Right kidney (tissue), 1 donor: ENCODE measurements at regions not wholly inside any gene's neighbourhood (a gene's known extent, or its start where the extent isn't known, plus 50 kb on each side); places are given as distances from the start of the nearest gene placed in this dataset.
"Not testable (repeated sequence)": the region's sequence is repeated elsewhere in the genome, so short reads cannot be mapped to it uniquely, and the experiment has no call there.

Experiments used
- DNase-seq: peaks from one replicate; pipeline ENCODE4 v3.0.0-alpha.2; 2016

DNA sequence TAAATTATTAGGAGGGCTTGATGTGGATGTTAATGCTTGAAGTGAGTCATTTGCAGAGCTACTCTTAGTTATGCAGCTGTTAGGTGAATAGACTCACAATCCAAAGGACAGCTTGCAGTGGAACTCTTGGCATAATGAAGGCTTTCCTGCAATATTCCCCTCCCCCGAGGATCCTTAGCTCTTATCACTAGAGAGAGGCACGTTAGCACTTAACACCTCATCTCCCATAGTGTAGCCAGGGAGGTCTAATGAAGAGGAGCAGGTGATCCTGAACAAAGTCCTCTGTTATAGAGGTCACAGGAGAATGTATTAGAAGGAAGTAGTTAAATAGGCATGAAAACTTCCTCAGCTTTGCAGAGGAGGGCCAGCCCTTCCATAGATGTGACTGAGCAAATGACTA lies 919.2 kb upstream of the FAT3 start:
- DNase-seq = no peak

DNA sequence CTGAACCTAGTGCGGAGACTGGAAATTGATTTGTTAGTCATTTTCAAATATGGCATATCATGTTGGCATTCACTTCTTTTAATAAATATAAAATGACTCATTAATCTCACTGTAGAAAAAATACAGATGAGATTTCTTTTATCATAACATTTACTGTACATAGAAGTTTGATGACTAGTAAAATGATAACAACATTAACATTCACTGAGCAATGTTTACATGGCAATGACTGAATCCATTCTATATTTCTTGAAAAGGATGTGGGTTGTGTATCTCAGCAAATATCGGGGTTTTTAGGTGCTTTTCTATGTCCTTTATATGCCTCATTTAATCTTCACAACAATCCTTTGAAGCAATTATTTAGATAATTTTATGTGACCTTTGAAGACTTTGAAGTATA lies 920.9 kb upstream of the FAT3 start:
- DNase-seq = no peak

DNA sequence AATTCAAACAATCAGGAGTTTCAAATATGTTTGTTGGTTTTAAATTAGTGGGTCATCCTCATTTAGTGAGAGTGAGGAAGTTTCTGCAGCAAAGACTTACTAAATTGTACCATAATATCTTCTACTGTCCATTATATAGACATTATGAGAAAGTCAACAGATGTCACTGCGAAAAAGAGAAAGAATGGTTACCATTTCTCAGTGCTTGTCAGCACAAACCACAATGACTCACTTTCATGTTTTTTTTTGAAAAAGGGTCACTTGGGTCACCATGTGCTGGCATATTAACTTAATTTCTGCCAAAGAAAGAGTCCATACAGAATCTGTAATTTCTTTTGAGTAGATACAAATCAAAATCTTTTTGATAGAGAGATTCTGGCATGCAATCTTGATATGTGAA lies 924.6 kb upstream of the FAT3 start:
- no peak for DNase-seq

DNA sequence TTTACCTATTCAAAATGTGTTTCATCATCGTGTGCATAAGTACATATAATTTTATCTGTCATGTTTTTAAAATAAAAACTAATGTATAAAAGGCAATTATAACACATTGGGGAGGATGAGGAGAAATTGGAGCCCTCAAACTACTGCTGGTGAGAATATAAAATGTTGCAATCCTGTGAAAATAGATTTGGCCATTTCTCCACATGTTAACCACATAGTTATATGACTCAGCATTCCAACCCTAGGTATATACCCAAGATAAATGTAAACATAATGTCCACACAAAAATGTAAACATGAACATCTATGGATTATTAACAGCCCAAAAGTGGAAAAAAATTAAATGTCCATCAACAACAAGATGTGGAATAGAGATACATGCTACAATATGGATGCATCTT lies 928.0 kb upstream of the FAT3 start:
- DNase-seq = no peak

DNA sequence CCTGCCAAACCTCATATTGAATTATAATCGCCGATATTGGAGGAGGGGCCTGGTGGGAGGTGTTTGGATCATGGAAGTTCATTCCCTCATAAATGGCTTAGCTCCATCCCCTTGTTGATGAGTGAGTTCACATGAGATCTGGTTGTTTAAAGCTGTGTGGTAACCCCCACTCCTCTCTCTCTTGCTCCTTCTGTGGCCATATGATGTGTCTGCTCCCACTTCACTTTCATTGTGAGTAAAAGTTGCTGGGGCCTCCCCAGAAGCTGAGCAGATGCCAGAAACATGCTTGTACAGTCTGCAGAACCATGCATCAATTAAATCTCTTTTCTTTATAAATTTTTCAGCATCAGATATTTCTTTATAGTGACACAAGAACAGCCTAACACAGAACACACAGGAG lies 929.0 kb upstream of the FAT3 start:
- no peak for DNase-seq

DNA sequence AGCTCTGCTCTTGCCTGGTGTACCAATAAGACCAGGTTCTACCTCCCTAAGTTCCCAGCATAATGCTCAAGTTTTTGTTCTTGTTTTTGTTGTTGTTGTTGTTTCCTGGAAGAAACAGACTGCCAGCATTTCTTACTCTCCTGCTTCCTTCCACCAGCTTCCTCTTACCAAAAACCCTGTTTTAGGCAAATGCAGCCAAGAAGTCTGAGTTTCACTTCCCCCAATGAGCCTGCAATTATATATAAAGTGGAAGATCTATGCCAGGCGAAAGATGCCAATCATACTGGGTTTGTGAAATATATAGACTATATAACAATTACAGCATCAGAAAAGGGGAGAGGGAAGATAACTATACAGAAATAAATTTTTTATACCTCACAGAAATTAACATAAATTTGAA lies 931.5 kb upstream of the FAT3 start:
- no peak for DNase-seq

DNA sequence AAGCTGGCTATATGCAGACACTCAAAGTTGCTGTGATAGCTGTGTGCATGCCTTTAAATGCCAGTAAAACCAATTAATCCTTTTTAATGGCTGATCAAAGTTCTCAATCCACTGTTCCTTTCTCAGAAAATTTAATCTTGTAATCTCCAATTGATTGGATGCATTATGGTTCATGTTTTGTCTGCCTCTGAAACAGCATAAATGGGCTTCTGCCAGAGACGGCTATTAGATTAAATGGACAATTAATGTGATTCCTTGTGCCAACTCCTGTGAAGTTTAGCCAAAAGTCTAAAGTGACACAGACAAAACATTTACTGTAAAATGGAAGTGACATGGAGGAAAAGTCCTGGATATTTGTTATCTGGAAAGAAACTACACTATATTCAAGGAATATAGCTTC lies 952.5 kb upstream of the FAT3 start:
- DNase-seq = no peak

DNA sequence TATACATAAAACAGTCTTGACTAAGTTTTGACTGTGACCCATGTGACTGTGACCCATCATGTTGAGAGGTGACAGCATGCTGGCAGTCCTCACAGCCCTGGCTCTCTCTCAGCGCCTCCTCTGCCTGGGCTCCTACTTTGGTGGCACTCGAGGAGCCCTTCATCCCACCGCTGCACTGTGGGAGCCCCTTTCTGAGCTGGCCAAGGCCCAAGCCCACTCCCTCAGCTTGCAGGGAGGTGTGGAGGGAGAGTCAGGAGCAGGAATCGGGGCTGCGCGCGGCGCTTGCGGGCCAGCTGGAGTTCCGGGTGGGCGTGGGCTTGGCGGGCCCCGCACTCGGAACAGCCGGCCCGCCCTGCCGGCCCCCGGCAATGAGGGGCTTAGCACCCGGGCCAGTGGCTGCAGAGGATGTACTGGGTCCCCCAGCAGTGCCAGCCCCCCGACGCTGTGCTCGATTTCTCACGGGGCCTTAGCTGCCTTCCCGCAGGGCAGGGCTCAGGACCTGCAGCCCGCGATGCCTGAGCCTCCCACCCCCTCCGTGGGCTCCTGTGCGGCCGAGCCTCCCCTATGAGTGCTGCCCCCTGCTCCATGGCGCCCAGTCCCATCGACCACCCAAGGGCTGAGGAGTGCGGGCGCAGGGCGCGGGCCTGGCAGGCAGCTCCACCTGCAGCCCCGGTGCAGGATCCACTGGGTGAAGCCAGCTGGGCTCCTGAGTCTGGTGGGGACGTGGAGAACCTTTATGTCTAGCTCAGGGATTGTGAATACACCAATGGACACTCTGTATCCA lies 955.9 kb upstream of the FAT3 start:
- DNase-seq = not testable (repeated sequence)

DNA sequence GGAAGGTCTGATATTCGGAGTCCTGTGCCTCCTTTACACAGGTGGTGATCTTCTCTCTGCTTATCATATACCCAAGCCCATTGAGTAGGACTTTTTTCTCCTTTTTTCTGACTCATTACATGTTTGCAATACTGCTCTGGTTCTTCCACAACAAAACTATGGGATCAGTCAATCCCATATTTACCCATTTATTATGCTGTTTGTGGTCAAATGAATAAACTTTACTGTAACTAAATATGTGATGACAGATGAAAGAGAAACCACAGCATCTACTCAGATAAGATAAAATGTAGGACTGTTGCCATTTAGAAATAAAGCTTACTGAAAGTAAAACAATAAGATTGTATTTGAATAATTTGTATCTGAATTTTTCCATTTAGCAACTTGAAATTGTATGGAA lies 958.7 kb upstream of the FAT3 start:
- DNase-seq = no peak

DNA sequence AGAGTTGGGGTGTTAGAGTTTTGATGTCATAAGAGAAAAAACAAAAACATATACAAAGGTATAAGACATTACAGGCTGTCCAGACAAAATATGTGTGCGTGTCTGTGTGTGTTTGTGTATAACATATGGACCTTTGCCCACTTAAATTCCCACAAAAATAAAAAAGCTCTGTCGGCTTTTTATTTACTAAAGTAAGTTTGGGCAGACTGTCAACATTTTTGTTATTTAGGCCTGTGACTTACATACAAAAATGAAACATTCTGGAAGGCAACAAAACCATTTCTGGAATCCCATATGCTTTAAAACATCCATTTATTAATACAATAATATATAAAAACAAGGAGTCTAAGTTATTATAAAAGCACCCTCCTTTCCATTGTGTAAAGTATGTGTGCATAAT lies 960.1 kb upstream of the FAT3 start:
- DNase-seq = no peak

DNA sequence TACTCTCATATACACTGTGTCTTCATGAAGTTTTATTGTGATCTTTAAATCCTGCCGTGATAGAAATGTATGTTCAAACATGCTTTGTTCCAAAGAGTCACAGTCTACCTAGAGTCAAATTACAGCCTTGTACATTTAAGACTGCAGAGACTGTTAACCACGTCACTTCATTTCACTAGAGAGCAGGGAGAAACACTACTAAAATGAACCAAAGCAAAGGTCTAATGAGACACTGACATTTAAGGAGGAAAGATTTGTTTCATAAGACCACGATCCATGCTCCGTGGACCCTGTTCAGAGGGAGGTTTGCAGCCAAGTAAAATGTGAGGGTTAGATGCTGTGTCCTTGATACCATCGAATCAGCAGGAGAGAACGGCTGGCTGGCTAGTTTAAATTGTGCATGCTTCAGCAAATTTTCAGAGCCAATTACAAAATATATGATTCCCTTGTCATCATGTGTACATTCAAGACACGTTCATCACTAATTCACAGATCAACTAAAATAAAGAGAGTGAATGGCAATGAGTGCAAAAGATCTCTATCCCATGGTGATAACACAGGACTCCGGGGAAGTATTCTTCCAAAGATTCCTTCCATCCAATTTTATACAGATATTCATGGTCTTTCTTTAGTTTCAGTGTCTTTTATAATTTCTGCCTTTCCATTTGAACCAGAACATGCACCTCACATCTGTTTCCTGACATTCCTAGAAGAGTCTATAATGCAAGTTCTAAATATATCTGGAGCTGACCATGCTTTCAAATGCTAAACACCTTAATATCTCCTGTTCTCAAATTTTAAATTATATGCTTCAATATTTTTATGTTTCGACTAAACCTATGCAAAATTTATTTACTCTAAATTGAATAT lies 960.9 kb upstream of the FAT3 start:
- DNase-seq = peak; percentile 10

DNA sequence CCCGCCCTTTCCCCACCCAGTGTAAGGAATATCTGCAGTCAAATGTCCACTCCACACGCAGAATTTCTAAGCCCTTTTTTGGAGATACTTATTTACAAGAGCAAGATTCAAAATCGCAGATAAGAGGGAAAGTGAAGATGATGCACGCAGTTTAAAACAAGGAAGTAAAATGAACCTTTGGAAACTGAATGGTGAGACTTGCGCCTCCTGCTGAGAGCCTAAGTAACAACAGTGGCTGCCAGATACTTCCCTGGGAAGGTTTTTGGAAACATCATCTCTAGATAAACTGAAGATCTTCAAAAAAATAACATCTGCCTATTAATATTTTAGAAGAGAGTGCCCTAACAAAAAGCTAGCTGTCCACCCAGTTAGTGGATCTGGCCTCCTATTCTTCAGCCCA lies 963.1 kb upstream of the FAT3 start:
- no peak for DNase-seq

DNA sequence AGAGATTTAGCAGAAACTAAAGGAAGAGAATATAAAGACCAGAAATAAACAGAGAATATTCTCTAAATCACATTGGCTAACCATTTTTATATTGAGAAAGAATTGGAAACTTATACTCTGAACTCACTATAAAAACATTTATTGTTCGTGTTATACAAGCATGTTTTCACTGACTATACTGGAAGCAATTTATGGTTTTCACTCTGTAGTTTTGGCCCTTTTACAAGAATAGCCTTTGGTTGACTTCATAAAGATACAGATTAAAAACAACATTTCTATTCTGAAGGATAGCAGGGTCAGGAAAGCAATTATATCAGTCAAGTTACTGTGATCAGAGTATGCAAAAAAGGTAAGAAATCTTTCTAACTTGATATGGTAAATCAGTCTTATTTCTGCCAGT lies 965.7 kb upstream of the FAT3 start:
- DNase-seq = no peak

DNA sequence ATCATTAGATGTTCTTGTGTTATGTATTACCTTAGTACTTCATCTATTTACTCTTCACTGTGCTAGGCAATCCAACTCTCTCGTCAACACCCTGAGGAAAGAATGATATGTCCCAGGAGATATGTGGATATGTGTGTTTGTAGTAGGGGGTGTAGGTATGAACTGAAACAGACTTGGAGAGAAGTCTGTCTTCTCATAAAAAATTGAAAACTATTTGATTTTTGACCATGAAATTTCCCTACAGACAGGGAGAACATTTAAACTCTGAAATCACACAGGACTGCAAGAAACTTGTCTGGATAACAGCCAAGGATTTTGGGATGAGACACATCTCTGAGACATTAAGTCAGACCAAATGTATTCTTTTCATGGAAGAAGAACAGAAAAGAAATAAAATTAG lies 967.0 kb upstream of the FAT3 start:
- no peak for DNase-seq

DNA sequence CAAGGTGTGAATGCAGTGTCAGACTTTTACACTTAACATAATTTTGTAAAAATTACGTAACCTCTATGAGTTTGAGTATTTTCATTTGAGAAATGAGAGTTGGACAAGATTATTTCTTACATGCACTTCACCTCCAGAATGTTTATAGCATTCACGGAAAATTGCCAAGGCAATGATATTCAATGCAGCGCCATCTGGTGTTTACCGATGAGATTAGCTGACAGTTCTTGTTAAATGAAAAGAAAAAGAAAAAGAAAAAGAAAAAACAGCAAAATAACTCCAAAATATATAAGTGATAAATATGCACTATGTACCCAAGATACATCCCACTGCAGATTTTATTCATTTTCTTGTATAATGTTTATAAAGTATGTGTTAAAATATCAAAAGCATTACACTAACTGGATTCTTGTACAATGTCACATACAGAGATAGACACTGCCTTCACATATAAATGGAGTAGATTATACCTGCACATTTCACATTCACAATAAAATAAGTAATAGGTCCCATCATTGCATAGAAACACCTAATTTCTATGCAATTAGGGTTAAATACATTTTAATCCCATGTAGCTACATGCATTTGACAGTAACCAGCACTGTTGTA lies 976.3 kb upstream of the FAT3 start:
- DNase-seq = peak; percentile 16

DNA sequence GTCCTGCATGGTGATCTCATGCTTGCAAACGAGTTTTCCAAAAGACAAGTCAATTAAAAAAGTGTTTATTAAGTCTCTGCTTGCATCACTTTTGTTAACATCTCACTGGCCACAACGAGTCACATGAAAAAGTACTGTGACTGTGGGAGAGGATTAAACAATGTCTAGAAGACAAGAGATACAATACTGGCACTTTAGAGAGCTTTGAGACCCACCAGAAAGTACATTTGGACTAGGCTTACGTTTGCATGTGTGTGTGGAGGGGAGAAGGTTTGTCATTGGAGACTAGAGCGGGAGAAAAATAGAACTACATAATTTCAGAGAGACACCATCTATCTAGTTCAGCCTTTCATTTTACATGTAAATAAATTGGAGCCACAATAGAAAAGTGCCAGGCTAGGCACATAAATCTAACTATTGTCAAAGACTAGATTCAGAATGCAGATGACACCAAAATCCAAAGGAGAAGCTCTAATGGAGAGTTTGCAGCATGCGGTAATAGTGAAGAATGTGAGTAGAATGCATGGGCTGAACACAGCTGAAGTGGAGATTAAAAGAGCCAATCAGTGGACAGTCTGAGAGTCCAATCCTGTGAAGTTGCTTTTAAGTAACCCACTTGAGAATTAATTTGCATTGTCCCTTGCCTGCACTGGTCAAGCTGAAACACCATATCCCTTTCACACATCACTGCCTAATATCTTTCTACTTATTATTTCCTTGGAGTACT lies 977.4 kb upstream of the FAT3 start:
- DNase-seq = no peak

DNA sequence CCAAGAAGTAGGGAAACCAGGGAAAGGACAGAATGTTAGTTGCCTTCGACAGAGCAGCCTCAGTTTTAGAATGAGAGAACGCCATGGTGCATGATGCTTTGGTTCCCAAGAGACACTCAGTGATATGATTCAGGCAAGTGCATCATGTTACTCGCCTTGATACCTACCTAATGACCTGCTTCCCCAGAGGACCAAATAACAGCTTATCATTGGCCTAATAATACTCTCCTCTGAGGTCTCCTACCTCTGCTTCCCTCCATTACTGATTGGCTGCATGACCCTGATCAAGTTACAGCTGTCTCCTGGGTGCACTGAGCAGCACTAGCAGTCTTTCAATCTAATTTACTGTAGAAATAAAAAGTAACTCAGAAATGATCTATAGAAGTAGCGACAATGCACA lies 979.7 kb upstream of the FAT3 start:
- DNase-seq = no peak

DNA sequence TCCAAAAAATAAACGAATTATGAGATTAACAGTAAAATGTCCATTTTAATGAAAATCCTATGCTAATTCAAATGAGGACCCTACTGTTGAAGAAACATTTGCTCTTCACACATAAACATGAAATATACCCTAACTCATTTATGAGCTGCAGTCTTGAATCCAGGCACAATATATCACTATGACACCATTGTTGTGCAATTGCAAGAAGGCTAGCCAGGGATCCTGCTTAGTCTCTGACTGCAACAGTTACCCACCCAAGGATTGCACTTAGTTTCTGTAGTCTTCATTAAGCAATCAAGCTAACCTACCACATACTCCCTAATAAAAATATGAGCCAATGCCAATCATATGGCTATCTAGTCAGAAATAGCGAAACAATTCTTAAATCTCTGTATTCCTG lies 981.0 kb upstream of the FAT3 start:
- DNase-seq = no peak

DNA sequence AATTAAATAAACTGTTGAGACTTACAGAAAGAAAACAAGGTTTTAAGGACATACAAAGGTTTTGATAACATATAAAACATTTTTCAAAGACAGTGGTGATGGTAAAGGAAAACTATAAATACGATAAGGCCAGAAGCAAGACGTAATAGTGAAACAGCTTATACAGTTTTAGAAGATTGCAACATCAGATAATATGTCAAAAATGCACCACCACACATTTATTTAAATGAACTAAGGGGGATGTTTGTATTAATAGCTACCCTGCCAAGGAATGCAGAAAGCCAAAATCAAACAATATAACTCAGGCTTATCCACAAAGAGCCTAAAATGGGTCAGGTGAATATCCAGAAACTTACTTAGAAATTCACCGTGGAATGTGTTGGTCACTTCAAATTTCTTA lies 981.6 kb upstream of the FAT3 start:
- no peak for DNase-seq

DNA sequence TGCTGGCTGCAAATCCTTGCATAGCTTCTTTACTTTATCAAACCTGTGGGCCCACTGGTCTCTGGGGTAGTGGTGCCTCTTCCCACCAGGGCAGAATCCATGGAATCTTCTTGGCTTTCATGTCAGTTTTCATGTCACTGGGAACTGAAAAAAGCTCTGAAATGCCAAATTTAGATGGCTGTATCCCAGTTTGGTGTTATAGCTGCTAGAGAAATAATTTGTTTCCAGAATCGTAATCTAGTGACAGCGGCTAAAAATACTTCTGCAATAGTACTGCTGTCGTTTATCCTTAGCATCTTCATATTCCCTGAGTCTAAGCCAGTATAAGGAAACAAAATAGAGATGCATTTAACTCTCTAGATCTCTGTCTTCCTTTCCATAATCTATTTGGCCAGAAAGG lies 983.4 kb upstream of the FAT3 start:
- no peak for DNase-seq

DNA sequence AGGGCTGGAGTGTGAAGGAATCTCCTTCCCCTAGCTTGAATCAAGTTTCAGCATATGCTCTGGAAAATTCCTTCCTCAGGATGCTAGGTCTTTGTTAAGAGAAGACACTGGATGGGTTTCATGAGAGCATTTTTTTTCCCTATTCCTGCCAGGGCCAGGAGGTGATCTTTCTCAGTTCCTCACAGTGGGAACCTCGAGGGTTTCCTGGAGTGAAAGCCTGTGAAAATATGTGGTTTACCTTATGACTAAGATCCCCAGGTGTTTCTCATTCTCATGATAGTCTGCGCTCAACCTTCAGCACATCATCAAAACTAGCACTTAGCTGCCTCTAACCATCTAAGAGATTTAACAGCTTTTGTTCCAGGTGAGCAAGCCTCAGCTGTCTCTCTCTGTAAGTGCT lies 985.3 kb upstream of the FAT3 start:
- DNase-seq = no peak

DNA sequence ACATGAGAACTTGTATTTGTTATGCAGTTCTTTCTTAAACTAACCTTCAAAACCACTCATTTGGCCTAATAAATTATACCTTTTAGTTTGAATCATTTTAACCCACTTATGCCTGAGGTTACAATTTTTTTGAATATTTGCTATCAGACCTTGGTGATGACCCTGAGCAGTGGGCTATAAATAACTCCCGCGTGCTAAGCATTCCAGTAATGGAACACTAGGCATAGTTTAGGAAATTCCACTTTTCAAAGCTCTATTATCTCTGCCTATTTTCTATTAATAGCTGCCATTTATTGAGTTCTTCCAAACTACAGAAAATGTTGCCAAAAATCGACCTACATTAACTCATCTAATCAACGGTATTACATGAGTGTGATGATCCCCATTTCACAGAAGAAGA lies 993.4 kb upstream of the FAT3 start:
- DNase-seq = no peak

DNA sequence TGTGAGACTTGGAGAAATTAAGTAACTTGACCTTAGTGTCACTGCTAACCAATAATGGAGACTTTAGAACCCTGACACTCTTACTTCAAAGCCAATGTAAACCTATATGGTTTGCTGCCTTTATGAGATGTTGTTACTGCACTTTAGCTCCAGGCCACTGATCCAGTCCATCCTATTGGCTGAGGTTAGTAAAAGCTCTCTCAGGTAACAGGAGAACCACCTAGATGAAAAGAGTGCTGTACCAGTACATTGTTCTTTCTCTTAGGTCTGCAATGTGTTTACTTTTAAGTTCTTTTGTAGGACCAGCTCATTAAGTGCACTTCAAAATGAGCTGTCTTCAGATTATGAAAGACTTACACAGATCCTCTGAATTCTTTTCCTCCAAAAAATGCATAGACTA lies 994.0 kb upstream of the FAT3 start:
- DNase-seq = no peak
